Lower leg skin (tissue), 4 donors: ENCODE measurements at regions not wholly inside any gene's neighbourhood (a gene's known extent, or its start where the extent isn't known, plus 50 kb on each side); places are given as distances from the start of the nearest gene placed in this dataset.
A peak's percentile ranks its signal among the peaks of the same experiment; 100 is the strongest.

Experiments used
- DNase-seq, 2 donors: peaks; one replicate each; pipeline ENCODE4 v3.0.0-alpha.2; 2019; ENCODE audit warnings: low spot score in 2 of 2
- H3K4me3 ChIP-seq: fragments of 200-600 bp; sonication (generic); 2 replicates; pipeline ENCODE4 v1.5.1; 2017; ENCODE audit warnings: mild to moderate bottlenecking, low read depth; ENCODE audit not compliant: poor library complexity, severe bottlenecking
- POLR2A ChIP-seq, 2 donors: fragments of 450-650 bp; IDR thresholded peaks; one replicate each; pipeline ENCODE4 v1.6.1; 2016 to 2017; ENCODE audit warnings: antibody characterized with exemption in 2 of 2, mild to moderate bottlenecking in 1 of 2, moderate library complexity in 1 of 2
- WGBS, 2 donors: methylation state at CpG; one replicate each; pipeline ENCODE4 v1.1.5; 2018; 5-methylcytosine and 5-hydroxymethylcytosine counted together
- intact Hi-C: fragments of 100-400 bp; cut with DNase I; formaldehyde crosslinking; loops from one replicate; pipeline ENCODE4 v1.15.0; 2023; ENCODE audit warnings: low total_unique reads
- TF ChIP-seq, protein P1 (sequence below), 3 donors: fragments of 450-650 bp; IDR thresholded peaks; one replicate each; pipeline ENCODE4 v1.5.1; 2016; ENCODE audit warnings: antibody characterized with exemption in 3 of 3, mild to moderate bottlenecking in 3 of 3, moderate library complexity in 2 of 3

DNA sequence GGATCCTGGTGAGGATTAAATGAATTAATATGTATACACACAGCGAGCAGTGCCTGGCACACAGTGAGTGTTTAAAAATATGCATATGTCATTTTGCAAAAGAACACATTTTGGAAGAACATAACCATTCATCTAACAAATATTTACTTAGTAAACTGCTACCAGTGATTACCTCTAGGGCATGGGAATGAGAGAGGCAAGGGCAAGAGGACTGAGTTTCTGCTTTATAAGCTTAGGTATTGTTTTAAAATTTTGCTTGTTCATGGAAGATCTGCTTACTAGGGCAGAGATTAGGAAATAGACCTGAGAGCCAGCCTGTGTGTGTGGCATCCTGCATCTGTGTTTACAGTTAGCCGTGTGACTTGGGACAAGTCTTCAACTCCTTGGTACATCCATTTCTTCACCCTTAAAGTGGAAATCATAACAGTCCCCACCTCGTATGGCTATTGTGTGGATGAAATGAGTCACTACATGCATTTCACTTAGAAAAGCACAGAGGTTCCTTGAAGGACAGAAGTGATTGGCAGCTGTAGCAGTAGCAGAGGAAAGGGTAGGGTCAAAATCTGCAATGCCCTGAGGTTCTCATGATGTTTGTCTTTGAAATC, 198.5 kb upstream of the FMN2 start:
- DNase-seq: no peak
- intact Hi-C loops: no loop called here
- no peak overlapping the region for H3K4me3 ChIP-seq
- TF ChIP-seq, protein P1, sequence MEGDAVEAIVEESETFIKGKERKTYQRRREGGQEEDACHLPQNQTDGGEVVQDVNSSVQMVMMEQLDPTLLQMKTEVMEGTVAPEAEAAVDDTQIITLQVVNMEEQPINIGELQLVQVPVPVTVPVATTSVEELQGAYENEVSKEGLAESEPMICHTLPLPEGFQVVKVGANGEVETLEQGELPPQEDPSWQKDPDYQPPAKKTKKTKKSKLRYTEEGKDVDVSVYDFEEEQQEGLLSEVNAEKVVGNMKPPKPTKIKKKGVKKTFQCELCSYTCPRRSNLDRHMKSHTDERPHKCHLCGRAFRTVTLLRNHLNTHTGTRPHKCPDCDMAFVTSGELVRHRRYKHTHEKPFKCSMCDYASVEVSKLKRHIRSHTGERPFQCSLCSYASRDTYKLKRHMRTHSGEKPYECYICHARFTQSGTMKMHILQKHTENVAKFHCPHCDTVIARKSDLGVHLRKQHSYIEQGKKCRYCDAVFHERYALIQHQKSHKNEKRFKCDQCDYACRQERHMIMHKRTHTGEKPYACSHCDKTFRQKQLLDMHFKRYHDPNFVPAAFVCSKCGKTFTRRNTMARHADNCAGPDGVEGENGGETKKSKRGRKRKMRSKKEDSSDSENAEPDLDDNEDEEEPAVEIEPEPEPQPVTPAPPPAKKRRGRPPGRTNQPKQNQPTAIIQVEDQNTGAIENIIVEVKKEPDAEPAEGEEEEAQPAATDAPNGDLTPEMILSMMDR (IDR thresholded peaks at IDR 0.05): no peak
- no peak for TF ChIP-seq POLR2A (IDR thresholded peaks at IDR 0.05)
- 38 to 43% methylated on average over 3 of the region's 3 CpGs for WGBS, 2 donors

DNA sequence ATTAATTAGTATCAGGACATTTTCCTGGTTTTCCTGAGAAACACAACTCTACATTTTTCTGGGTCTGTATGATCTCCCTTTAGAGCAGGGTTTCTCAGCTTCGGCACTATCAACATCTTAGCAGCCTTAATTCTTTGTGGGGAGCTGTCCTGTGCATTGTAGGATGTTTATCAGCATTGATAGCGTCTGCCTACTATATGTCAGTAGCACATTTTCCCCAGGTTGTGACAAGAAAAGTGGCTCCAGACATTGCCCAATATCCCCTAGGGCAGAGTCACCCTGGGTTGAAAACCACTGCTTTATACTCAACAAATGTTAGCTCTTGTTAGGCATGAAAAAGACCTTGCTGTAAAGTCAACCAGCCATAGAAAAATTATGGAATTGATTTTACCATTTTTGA, 195.1 kb upstream of the FMN2 start:
- intact Hi-C loops: no loop called here
- no peak for DNase-seq
- no peak for TF ChIP-seq POLR2A (IDR thresholded peaks at IDR 0.05)
- WGBS, 2 donors: 62 to 65% methylated on average over 2 of the region's 2 CpGs
- no peak overlapping the region for H3K4me3 ChIP-seq

DNA sequence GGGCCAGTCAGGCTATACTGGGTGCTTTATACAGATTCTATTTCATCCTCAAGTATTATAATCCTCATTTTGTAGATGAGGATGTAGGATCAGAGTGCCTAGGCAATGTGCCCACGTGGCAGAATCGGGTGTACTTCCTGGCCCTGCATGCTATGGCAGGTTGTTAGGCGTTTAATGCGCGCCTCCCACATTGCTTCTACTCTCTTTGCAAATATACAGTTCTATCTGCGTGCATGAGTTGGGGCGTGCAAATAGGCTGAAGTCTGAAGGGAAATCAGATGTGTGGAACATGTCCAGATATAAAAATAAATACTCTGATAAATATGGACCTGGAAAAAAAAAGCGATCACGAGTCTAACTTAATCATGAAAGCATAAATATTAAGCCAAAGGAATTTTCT, 194.7 kb upstream of the FMN2 start:
- TF ChIP-seq, protein P1 (IDR thresholded peaks at IDR 0.05): no peak
- TF ChIP-seq POLR2A (IDR thresholded peaks at IDR 0.05): no peak
- DNase-seq: no peak
- H3K4me3 ChIP-seq: no peak overlapping the region
- 47 to 49% methylated on average over 9 of the region's 9 CpGs for WGBS, 2 donors
- intact Hi-C loops: no loop called here

DNA sequence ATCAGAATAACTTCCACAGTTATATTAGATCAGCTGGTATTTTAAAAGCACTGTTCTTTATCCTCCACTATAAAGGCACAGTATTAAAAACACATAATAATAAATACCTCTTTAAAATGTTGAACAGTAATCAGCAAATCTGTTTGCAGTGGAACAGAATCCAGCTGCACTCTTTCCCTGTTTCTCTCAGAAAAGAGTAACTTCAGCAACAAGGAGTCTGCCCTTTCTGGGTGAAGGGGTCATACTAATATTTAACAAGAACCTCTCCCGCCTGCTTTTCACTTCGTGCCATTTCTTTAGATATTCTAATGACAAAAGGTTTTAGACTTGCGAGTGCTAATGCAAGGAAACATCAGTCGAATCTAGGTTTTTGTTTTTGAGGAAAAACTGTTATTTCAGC, 194.2 kb upstream of the FMN2 start:
- intact Hi-C loops: no loop called here
- no peak for DNase-seq
- WGBS, 2 donors: 41 to 47% methylated on average over 4 of the region's 4 CpGs
- no peak for TF ChIP-seq POLR2A (IDR thresholded peaks at IDR 0.05)
- TF ChIP-seq, protein P1 (IDR thresholded peaks at IDR 0.05): no peak
- no peak overlapping the region for H3K4me3 ChIP-seq

DNA sequence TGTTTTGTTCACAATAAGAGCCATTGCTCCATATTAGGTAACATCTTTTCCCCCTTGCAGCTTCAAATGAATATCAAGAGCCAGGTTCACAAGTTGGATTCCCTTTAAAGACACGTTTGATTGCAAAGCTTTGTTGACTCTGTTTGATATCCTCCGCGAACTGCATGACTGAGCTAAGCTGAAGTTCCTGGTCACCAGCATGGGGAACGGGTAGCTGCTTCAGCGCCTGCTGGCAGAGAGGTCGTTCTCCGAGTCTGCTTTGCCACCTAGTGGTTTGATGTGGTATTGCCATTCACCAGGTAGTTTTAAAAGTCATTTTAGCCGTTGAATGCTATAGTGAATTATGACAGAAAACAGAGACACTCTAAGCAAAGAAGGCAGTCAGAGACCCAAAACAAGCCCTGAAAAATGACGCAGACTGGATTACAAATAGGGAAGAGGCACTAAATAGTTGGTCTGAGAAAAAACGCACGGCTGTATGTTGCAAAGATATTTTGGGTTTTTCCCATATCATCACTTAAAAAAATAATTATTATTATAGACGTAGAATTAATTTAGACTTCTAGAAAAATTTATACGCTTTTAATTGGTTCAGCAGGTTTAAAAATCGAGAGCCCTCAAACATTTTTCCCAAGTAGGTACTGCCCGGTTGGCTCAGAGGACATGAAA, 193.5 kb upstream of the FMN2 start:
- H3K4me3 ChIP-seq: no peak overlapping the region
- whole genome bisulfite sequencing, 2 donors: 14 to 17% methylated on average over 15 of the region's 15 CpGs
- TF ChIP-seq, protein P1 (IDR thresholded peaks at IDR 0.05): peak in 1 of 3 donors; percentile 89
- TF ChIP-seq POLR2A (IDR thresholded peaks at IDR 0.05): no peak
- intact Hi-C loops: no loop called here
- DNase-seq: peak; percentile 60 to 93

DNA sequence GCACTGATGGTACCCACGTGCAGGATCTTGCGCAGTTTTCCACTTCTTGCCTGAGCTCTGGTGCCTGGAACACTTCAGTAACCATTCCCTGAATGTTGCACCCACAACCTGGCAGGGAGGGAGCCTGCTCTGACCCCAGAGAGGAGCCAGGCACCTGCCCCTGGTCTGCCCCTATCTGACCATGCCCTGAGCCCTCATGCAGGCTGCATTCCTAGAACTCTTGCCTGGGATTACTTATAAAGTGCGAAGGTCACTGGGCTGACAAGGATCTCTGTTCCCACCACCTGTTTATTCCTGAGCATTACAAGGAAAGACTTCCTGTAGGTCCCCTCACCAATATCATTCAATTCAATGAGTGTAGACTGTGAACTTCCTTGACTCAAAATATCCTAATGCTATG, 191.9 kb upstream of the FMN2 start:
- no peak for DNase-seq
- intact Hi-C loops: no loop called here
- H3K4me3 ChIP-seq: no peak overlapping the region
- 72 to 87% methylated on average over 3 of the region's 3 CpGs for WGBS, 2 donors
- TF ChIP-seq POLR2A (IDR thresholded peaks at IDR 0.05): no peak
- TF ChIP-seq, protein P1 (IDR thresholded peaks at IDR 0.05): no peak
